ENCODE measurements at regions not wholly inside any gene's neighbourhood (a gene's known extent, or its start where the extent isn't known, plus 50 kb on each side); places are given as distances from the start of the nearest gene placed in this dataset.
"Not testable (repeated sequence)": the region's sequence is repeated elsewhere in the genome, so short reads cannot be mapped to it uniquely, and the experiment has no call there.

- no peak for DNase-seq
Observed at GRCh38 chr21:16117851-16118590, 388.2 kb downstream of the USP25 start.

GRCh38 chr21:16124378-16125138 is 394.8 kb downstream of the USP25 start:
- no peak for DNase-seq

- DNase-seq: no peak
Observed at GRCh38 chr21:16125274-16125673, 395.5 kb downstream of the USP25 start.

GRCh38 chr21:16132453-16132852 is 402.7 kb downstream of the USP25 start:
- not testable (repeated sequence) for DNase-seq

GRCh38 chr21:16133248-16133647 is 403.5 kb downstream of the USP25 start:
- no peak for DNase-seq

- no peak for DNase-seq
Observed at GRCh38 chr21:16134134-16134533, 404.4 kb downstream of the USP25 start.

GRCh38 chr21:16137106-16137505 is 407.3 kb downstream of the USP25 start:
- no peak for DNase-seq

- no peak for DNase-seq
Observed at GRCh38 chr21:16145052-16145451, 415.3 kb downstream of the USP25 start.

- DNase-seq: no peak
Observed at GRCh38 chr21:16145479-16145878, 415.7 kb downstream of the USP25 start.

- DNase-seq: no peak
Observed at GRCh38 chr21:16154321-16154720, 424.5 kb downstream of the USP25 start.

- DNase-seq: no peak
Observed at GRCh38 chr21:16154951-16155635, 425.3 kb downstream of the USP25 start.

- DNase-seq: no peak
Observed at GRCh38 chr21:16156841-16157489, 427.2 kb downstream of the USP25 start.

GRCh38 chr21:16159213-16159970 is 429.6 kb downstream of the USP25 start:
- DNase-seq: no peak

- no peak for DNase-seq
Observed at GRCh38 chr21:16159971-16160350, 430.2 kb downstream of the USP25 start.

GRCh38 chr21:16162953-16163352 is 433.2 kb downstream of the USP25 start:
- no peak for DNase-seq

- DNase-seq: no peak
Observed at GRCh38 chr21:16169102-16169511, 439.3 kb downstream of the USP25 start.

GRCh38 chr21:16169779-16170178 is 440.0 kb downstream of the USP25 start:
- DNase-seq: no peak

- DNase-seq: no peak
Observed at GRCh38 chr21:16176570-16176969, 446.8 kb downstream of the USP25 start.

- no peak for DNase-seq
Observed at GRCh38 chr21:16177532-16177931, 447.8 kb downstream of the USP25 start.

- no peak for DNase-seq
Observed at GRCh38 chr21:16179773-16180172, 450.0 kb downstream of the USP25 start.

GRCh38 chr21:16180614-16181013 is 450.8 kb downstream of the USP25 start:
- no peak for DNase-seq

- no peak for DNase-seq
Observed at GRCh38 chr21:16181018-16181417, 451.2 kb downstream of the USP25 start.

GRCh38 chr21:16185766-16186165 is 456.0 kb downstream of the USP25 start:
- DNase-seq: no peak

Data from NCI-H1105 treated with DMSO at 0.1 percent for 48 hours (cell line).